OCI-LY1 (cell line): ENCODE measurements at regions not wholly inside any gene's neighbourhood (a gene's known extent, or its start where the extent isn't known, plus 50 kb on each side); places are given as distances from the start of the nearest gene placed in this dataset.

Experiments used
- H2AFZ ChIP-seq: fragments of 200-600 bp; sonication (generic), shearing (Covaris generic); 2 replicates; pipeline ENCODE4 v1.6.0; 2014; ENCODE audit warnings: antibody characterized with exemption, mild to moderate bottlenecking, low read length
- H3F3A ChIP-seq: fragments of 200-600 bp; sonication (generic), shearing (Covaris generic); 2 replicates; pipeline ENCODE4 v1.6.0; 2014; ENCODE audit warnings: mild to moderate bottlenecking, antibody characterized with exemption, low read length, moderate library complexity; ENCODE audit not compliant: insufficient read depth
- H3K27ac ChIP-seq: fragments of 200-600 bp; sonication (generic); 2 replicates; pipeline ENCODE4 v1.5.1; 2014; ENCODE audit warnings: low read length, mixed run types, mild to moderate bottlenecking, low read depth; ENCODE audit not compliant: poor library complexity, severe bottlenecking
- H3K27me3 ChIP-seq: fragments of 200-600 bp; sonication (generic); 2 replicates; pipeline ENCODE4 v1.6.0; 2014; ENCODE audit warnings: antibody characterized with exemption, mild to moderate bottlenecking, low read length, moderate library complexity; ENCODE audit not compliant: insufficient read depth
- H3K36me3 ChIP-seq: fragments of 200-600 bp; sonication (generic); 2 replicates; pipeline ENCODE4 v1.6.1; 2014; ENCODE audit warnings: mild to moderate bottlenecking, antibody characterized with exemption, low read length, moderate library complexity, mixed read lengths; ENCODE audit not compliant: insufficient read depth
- H3K4me1 ChIP-seq: fragments of 200-600 bp; sonication (generic); 2 replicates; pipeline ENCODE4 v1.5.1; 2014; ENCODE audit warnings: mild to moderate bottlenecking, low read length, moderate library complexity; ENCODE audit not compliant: insufficient read depth, severe bottlenecking
- H3K4me2 ChIP-seq: fragments of 200-600 bp; sonication (generic), shearing (Covaris generic); 2 replicates; pipeline ENCODE4 v1.6.1; 2014; ENCODE audit warnings: low read length
- H3K4me3 ChIP-seq: fragments of 200-600 bp; sonication (generic); 2 replicates; pipeline ENCODE4 v1.5.1; 2014; ENCODE audit warnings: low read length, low read depth, mild to moderate bottlenecking, mixed read lengths; ENCODE audit not compliant: poor library complexity, severe bottlenecking
- H3K79me2 ChIP-seq: fragments of 200-600 bp; shearing (Covaris generic); 2 replicates; pipeline ENCODE4 v1.6.1; 2016; ENCODE audit warnings: mixed run types, low read length, mixed read lengths; ENCODE audit not compliant: insufficient read depth
- H3K9ac ChIP-seq: fragments of 200-600 bp; sonication (generic), shearing (Covaris generic); 2 replicates; pipeline ENCODE4 v1.6.1; 2014; ENCODE audit warnings: mild to moderate bottlenecking, low read length, mixed read lengths
- H3K9me2 ChIP-seq: fragments of 200-600 bp; sonication (generic), shearing (Covaris generic); 2 replicates; pipeline ENCODE4 v1.6.1; 2014; ENCODE audit warnings: low read depth, mild to moderate bottlenecking, low read length, mixed read lengths
- H3K9me3 ChIP-seq: fragments of 200-600 bp; shearing (Covaris generic); 2 replicates; pipeline ENCODE4 v1.6.1; 2014; ENCODE audit warnings: low read length, mixed read lengths
- H4K20me1 ChIP-seq: fragments of 200-600 bp; sonication (generic), shearing (Covaris generic); 2 replicates; pipeline ENCODE4 v1.6.0; 2016; ENCODE audit warnings: mild to moderate bottlenecking, low read length; ENCODE audit not compliant: insufficient read depth
- CTCF ChIP-seq: fragments of 200-600 bp; sonication (generic), shearing (Covaris generic); IDR thresholded peaks from 2 replicates; pipeline ENCODE4 v1.5.1; 2017; ENCODE audit warnings: mild to moderate bottlenecking, antibody characterized with exemption, low read length, moderate library complexity, mixed read lengths
- EZH2 ChIP-seq: fragments of 200-600 bp; sonication (generic), shearing (Covaris generic); IDR thresholded peaks from 2 replicates; pipeline ENCODE4 v1.8.0; 2017; ENCODE audit warnings: borderline replicate concordance, mixed run types, mild to moderate bottlenecking, antibody characterized with exemption, low read length, moderate library complexity, mixed read lengths

DNA sequence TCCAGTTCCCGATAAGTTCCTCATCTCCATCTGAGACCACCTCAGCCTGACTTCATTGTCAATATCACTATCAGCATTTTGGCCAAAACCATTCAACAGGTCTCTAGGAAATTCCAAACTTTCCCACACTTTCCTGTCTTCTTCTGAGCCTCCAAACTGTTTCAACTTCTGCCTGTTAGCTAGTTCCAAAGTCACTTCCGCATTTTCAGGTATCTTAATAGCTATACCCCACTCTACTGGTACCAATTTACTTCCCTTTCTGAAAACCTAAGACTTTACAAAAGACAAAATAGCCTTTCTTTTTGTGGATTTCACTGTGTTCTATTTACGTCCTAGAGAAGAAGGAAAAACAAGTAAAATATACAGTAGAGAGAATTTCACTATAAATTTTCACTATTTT is 147.0 kb upstream of the FMN2 start:
- Histone ChIP-seq H3K9me3 (no peaks in the 10 kb centered on the region), H3F3A (no peaks in the 10 kb centered on the region), H3K4me3 (no peak overlapping the region), H3K9ac (no peak overlapping the region), H3K4me1 (no peaks in the 10 kb centered on the region), H2AFZ (no peak overlapping the region), H3K27me3 (no peaks in the 10 kb centered on the region), H4K20me1 (no peaks in the 10 kb centered on the region), H3K27ac (no peak overlapping the region), H3K9me2 (no peaks in the 10 kb centered on the region), H3K79me2 (no peaks in the 10 kb centered on the region), H3K4me2 (no peak overlapping the region), H3K36me3 (no peaks in the 10 kb centered on the region)
- TF ChIP-seq CTCF: no peak
- no peak for TF ChIP-seq EZH2

- Histone ChIP-seq H4K20me1 (no peaks in the 10 kb centered on the region), H3K9me2 (no peaks in the 10 kb centered on the region), H2AFZ (no peak overlapping the region), H3K4me1 (no peaks in the 10 kb centered on the region), H3K79me2 (no peaks in the 10 kb centered on the region), H3K9ac (no peak overlapping the region), H3K27me3 (no peaks in the 10 kb centered on the region), H3K9me3 (no peaks in the 10 kb centered on the region), H3K4me3 (no peak overlapping the region), H3K27ac (no peak overlapping the region), H3K36me3 (no peaks in the 10 kb centered on the region), H3K4me2 (no peak overlapping the region), H3F3A (no peaks in the 10 kb centered on the region)
- TF ChIP-seq CTCF: no peak
- TF ChIP-seq EZH2: no peak
Observed at GRCh38 chr1:239947801-239948200, 143.9 kb upstream of the FMN2 start.

- Histone ChIP-seq H3K27me3 (no peaks in the 10 kb centered on the region), H3K9ac (no peak overlapping the region), H4K20me1 (no peaks in the 10 kb centered on the region), H3K27ac (no peak overlapping the region), H3K9me3 (no peaks in the 10 kb centered on the region), H3K36me3 (no peaks in the 10 kb centered on the region), H2AFZ (no peak overlapping the region), H3F3A (no peaks in the 10 kb centered on the region), H3K9me2 (no peaks in the 10 kb centered on the region), H3K79me2 (no peaks in the 10 kb centered on the region), H3K4me3 (no peak overlapping the region), H3K4me1 (no peaks in the 10 kb centered on the region), H3K4me2 (no peak overlapping the region)
- TF ChIP-seq EZH2 (no peak), CTCF (peak; percentile 52)
Observed at GRCh38 chr1:239951511-239952140, 140.1 kb upstream of the FMN2 start.
